A549 (cell line): ENCODE measurements at regions not wholly inside any gene's neighbourhood (a gene's known extent, or its start where the extent isn't known, plus 50 kb on each side); places are given as distances from the start of the nearest gene placed in this dataset.

Source experiments
- NPAS2 ChIP-seq: fragments of 250-450 bp; sonication (Bioruptor Pico); IDR thresholded peaks from 2 replicates; pipeline ENCODE4 v1.8.0; 2022; ENCODE audit warnings: mild to moderate bottlenecking, moderate library complexity, borderline replicate concordance
- POLR2AphosphoS2 ChIP-seq: conservative IDR thresholded peaks from 2 replicates; pipeline ENCODE4 v1.6.1; 2012; ENCODE audit warnings: low read length, improper control_type of control experiment, inconsistent platforms
- REST ChIP-seq: fragments of 200-600 bp; sonication (generic); IDR thresholded peaks from 2 replicates; pipeline ENCODE4 v1.6.1; 2016; ENCODE audit warnings: antibody characterized with exemption, mild to moderate bottlenecking, moderate library complexity
- ZSCAN20 ChIP-seq: fragments of 250-450 bp; sonication (Bioruptor Pico); IDR thresholded peaks from 2 replicates; pipeline ENCODE4 v1.8.0; 2022; ENCODE audit warnings: mild to moderate bottlenecking, moderate library complexity

GRCh38 chr4:58561170-58561569 is 1451.0 kb upstream of the IGFBP7 start:
- no peak for TF ChIP-seq NPAS2 (CRISPR knock-in tag)
- TF ChIP-seq POLR2AphosphoS2: no peak
- no peak for TF ChIP-seq ZSCAN20
- TF ChIP-seq REST: no peak
